GM18502 (cell line): ENCODE measurements at regions not wholly inside any gene's neighbourhood (a gene's known extent, or its start where the extent isn't known, plus 50 kb on each side); places are given as distances from the start of the nearest gene placed in this dataset.

Experiments used
- ATAC-seq: cut with Tn5 transposase; IDR thresholded peaks from one replicate; pipeline ENCODE4 v1.9.1; 2021; ENCODE audit warnings: mild to moderate bottlenecking; ENCODE audit not compliant: unreplicated experiment, poor library complexity

- no peak for ATAC-seq
Observed at GRCh38 chr2:36069074-36069473, 286.5 kb upstream of the CRIM1 start.

GRCh38 chr2:36068086-36068485 lies 287.5 kb upstream of the CRIM1 start:
- no peak for ATAC-seq

DNA sequence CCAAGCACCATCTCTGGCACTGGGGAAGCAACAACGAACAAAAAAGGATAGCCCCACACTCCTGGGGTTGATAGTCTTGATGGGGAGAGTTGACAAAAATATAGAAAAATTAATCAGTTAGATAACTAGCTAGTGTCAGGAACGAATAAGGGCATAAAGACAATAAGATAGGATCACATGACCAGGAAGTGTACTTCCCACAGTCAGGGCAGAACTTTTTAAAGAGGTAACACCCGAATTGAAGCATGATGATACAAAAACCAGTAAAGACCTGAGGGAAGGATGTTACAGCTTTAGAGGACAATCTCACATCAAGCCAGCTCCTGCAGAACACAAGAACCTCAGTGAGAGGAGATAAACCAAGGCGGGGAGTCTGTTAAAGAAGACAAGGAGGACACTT lies 295.4 kb upstream of the CRIM1 start:
- peak; percentile 37 for ATAC-seq

- peak; percentile 100 for ATAC-seq
Observed at GRCh38 chr2:36059691-36060090, 295.9 kb upstream of the CRIM1 start.

- ATAC-seq, result peak; percentile 45
Observed at GRCh38 chr2:36058953-36059352, 296.6 kb upstream of the CRIM1 start.

DNA sequence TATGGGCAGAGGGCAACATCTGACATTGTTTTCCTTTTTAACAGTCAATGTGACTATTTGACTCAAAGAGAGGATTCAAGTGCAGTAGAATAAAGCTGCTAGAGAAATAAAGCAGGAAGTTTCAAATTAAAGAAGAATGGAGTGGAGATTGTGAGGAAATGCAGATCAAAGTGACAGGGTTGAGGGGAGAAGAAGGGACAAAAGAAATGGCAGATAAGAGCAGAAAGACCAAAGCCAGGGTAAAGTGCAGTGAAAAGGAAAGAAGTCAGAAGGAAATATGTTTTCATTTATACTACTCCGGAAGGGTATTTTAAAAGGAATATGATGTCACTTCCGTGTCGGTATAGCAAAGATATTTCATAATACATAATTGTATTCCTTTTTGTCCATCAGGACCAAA lies 297.5 kb upstream of the CRIM1 start:
- ATAC-seq, result no peak

GRCh38 chr2:36052819-36053218 lies 302.8 kb upstream of the CRIM1 start:
- no peak for ATAC-seq

- no peak for ATAC-seq
Observed at GRCh38 chr2:36044411-36044810, 311.2 kb upstream of the CRIM1 start.

- ATAC-seq, result no peak
Observed at GRCh38 chr2:36035137-36035536, 320.4 kb upstream of the CRIM1 start.

DNA sequence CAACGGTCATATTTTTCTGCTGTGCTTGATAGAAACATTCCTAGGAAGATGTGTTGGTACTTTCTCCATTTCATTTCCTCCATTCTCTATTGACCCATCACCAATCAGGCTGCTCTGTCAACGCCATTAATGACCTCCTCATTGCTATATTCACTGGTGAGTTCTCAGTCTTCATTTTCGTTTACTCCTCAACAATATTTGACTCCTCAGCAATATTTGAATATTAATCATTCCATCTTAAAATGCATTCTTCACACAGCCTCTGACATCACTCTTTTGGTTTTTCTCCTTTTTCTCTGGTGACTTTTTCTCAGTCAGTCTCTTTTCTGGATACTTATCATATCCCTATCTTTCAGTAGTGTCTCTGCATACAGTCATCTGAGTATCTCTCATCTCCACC lies 323.5 kb upstream of the CRIM1 start:
- no peak for ATAC-seq

- ATAC-seq, result no peak
Observed at GRCh38 chr2:36031471-36031870, 324.1 kb upstream of the CRIM1 start.

DNA sequence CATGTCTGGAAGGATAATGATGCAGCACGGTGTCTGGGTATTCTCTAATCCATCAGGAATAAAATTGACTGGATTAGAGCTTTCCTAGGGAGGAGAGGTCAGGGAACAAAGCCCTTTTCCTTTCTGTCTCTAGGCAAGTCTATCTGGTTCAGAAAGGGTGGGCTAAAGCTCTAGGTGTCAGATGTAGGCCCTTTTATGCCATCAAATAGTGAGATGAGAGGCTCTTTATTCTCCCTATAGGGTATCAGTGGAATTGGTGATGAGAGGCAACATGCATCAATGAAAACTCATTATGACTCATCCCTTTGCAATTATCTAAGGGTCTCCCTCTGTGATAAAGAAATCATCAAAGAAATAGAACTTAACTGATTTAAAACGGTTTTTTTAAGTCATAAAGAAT lies 328.0 kb upstream of the CRIM1 start:
- no peak for ATAC-seq

DNA sequence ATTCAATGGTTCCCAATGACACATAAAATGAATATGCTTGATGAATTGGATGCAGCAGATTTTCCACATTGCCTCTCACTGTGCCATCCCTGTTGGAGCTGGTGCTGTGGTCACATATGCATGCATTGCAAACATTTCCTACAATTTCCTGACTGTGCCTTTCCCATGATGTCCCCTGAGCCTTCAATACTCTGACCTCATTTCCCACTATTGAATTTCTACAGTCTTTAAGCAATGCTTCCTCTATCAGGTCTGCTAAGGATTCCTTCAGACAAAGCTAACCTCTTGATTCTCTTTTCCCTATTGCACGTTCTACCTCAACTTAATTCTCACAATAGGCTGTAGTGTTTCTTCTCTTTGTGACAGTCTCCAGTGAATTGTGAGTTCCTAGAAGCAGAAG lies 342.5 kb upstream of the CRIM1 start:
- no peak for ATAC-seq

DNA sequence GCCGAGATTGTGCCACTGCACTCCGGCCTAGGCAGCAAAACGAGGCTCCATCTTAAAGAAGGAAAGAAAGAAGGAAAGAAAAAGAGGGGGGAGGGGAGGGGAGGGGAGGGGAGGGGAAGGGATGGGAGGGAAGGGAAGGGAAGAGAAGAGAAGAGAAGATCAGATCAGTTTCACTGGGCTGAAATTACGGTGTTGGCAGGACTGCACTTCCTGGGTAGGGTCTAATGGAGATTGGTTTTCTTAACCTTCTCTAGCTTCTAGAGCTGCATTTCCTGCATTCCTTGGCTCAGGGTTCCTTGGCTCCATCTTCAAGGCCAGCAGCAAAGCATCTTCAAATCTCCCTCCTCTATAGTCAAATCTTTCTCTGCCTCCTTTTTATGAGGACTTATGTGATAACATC lies 349.1 kb upstream of the CRIM1 start:
- no peak for ATAC-seq

GRCh38 chr2:36002941-36003340 lies 352.6 kb upstream of the CRIM1 start:
- ATAC-seq, result no peak

- no peak for ATAC-seq
Observed at GRCh38 chr2:35997488-35997887, 358.1 kb upstream of the CRIM1 start.

DNA sequence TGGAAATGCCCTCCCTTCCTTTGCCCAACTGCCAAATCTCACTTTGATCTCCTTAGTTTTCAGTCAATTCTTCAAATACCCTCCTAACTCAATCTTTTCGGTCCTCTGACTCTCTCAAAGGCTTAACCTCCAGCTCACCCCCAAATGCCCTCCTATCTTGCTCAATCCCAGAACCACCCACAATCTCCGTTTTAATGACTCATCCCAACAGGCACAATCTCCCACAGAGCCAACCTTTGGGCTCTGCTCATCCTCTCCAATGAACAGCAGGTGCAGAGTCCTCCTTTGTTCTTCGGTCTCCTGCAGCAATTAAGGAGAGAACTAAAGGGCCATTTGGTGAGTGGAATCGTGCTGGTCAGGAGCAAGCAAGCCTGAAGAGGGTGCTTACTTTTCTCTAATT lies 366.1 kb upstream of the CRIM1 start:
- ATAC-seq, result no peak

DNA sequence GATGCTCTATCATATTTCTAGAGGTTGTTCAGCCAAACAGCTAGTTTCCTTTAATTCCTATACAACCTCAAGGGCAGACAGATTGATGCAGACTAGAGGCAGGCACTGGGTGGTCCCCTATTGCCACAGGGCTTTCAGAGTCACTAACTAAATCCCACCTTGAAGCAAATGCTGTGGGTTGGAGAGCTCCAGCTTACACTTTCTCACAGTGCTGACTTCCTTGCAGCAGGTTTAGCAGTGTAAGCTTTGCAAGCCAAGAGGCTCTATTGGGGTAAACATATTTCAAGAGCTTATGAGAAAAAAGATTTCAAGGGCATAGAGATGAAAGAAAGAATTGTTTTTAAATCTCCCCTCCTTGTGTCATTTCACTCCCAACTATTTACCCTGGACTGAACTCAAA lies 366.5 kb upstream of the CRIM1 start:
- ATAC-seq, result no peak

DNA sequence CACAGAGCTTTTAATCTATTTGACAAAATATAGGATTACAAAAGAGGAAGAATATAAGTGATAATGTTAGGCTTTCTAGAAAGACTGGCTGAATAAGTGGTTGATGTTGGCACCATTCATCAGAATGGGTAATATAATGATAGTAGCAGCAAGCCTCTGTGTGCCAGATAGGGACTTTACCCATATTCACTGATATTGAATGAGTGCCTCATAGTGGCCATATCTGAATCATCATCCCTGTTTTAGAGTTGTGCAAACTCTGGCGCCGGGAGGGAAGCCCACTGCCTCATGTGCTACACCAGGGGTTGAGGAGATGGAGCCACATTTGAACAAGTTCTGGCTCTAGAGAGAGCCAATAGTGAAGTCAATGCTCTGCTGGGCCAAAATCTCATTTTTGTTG lies 368.7 kb upstream of the CRIM1 start:
- no peak for ATAC-seq

GRCh38 chr2:35978218-35978617 lies 377.4 kb upstream of the CRIM1 start:
- peak; percentile 97 for ATAC-seq

GRCh38 chr2:35976611-35977010 lies 379.0 kb upstream of the CRIM1 start:
- no peak for ATAC-seq

GRCh38 chr2:35973737-35974132 lies 381.8 kb upstream of the CRIM1 start:
- no peak for ATAC-seq

- ATAC-seq, result peak; percentile 94
Observed at GRCh38 chr2:35973132-35973736, 382.3 kb upstream of the CRIM1 start.
